Mammary epithelial cell (primary cell): ENCODE measurements at regions not wholly inside any gene's neighbourhood (a gene's known extent, or its start where the extent isn't known, plus 50 kb on each side); places are given as distances from the start of the nearest gene placed in this dataset.

ENCODE experiments used
- EZH2 ChIP-seq: IDR thresholded peaks from 2 replicates; pipeline ENCODE4 v1.6.1; 2012; ENCODE audit warnings: low read length, inconsistent platforms, borderline replicate concordance
- TF ChIP-seq, protein P1 (sequence below), 2 donors: IDR thresholded peaks in 1 of 2; conservative IDR thresholded peaks in 1 of 2; 2 replicates each; pipeline ENCODE4 v1.5.1; 2011 to 2012; ENCODE audit warnings: inconsistent platforms in 2 of 2, low read length in 2 of 2, mild to moderate bottlenecking in 2 of 2, control low read depth in 1 of 2, low read depth in 1 of 2; ENCODE audit not compliant: insufficient read depth in 1 of 2; ENCODE audit errors: extremely low read depth in 1 of 2

DNA sequence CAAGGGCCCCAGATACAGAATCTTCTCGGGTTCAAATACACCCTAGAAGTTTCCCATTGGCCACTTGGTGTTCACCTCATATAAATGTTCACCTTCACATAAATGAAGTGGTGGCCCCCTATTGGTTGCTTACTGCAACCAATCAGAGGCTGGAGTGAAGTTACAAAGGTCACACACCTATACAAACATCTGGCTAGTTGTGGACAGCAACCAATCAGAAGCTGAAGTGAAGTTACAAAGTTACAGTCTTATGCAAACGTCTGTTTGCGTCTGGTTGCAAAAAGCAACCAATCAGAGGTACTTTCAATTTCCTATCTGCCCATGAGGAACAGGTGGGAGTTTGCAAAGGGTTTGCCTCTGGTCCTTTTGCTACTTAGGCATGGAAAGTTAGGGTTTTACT is 206.5 kb upstream of the BMP2 start:
- TF ChIP-seq, protein P1, sequence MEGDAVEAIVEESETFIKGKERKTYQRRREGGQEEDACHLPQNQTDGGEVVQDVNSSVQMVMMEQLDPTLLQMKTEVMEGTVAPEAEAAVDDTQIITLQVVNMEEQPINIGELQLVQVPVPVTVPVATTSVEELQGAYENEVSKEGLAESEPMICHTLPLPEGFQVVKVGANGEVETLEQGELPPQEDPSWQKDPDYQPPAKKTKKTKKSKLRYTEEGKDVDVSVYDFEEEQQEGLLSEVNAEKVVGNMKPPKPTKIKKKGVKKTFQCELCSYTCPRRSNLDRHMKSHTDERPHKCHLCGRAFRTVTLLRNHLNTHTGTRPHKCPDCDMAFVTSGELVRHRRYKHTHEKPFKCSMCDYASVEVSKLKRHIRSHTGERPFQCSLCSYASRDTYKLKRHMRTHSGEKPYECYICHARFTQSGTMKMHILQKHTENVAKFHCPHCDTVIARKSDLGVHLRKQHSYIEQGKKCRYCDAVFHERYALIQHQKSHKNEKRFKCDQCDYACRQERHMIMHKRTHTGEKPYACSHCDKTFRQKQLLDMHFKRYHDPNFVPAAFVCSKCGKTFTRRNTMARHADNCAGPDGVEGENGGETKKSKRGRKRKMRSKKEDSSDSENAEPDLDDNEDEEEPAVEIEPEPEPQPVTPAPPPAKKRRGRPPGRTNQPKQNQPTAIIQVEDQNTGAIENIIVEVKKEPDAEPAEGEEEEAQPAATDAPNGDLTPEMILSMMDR (conservative IDR thresholded peaks at IDR 0.05 in 1 of 2, IDR thresholded peaks at IDR 0.05 in 1 of 2; ENCODE audit: extremely low read depth in 1 of 2, insufficient read depth in 1 of 2, low read depth in 1 of 2, low read length in 2 of 2): no peak
- TF ChIP-seq EZH2: no peak
